Epithelial cell of proximal tubule (primary cell): ENCODE measurements at regions not wholly inside any gene's neighbourhood (a gene's known extent, or its start where the extent isn't known, plus 50 kb on each side); places are given as distances from the start of the nearest gene placed in this dataset.

Source experiments
- DNase-seq: peaks from one replicate; pipeline ENCODE4 v3.0.0-alpha.2; 2011; ENCODE audit warnings: low read depth
- H3K4me3 ChIP-seq: 2 replicates; pipeline ENCODE4 v1.5.1; 2011; ENCODE audit warnings: low read depth, mild to moderate bottlenecking, low read length
- TF ChIP-seq, protein P1 (sequence below): conservative IDR thresholded peaks from 2 replicates; pipeline ENCODE4 v1.5.1; 2012; ENCODE audit warnings: low read depth, mild to moderate bottlenecking, low read length

DNA sequence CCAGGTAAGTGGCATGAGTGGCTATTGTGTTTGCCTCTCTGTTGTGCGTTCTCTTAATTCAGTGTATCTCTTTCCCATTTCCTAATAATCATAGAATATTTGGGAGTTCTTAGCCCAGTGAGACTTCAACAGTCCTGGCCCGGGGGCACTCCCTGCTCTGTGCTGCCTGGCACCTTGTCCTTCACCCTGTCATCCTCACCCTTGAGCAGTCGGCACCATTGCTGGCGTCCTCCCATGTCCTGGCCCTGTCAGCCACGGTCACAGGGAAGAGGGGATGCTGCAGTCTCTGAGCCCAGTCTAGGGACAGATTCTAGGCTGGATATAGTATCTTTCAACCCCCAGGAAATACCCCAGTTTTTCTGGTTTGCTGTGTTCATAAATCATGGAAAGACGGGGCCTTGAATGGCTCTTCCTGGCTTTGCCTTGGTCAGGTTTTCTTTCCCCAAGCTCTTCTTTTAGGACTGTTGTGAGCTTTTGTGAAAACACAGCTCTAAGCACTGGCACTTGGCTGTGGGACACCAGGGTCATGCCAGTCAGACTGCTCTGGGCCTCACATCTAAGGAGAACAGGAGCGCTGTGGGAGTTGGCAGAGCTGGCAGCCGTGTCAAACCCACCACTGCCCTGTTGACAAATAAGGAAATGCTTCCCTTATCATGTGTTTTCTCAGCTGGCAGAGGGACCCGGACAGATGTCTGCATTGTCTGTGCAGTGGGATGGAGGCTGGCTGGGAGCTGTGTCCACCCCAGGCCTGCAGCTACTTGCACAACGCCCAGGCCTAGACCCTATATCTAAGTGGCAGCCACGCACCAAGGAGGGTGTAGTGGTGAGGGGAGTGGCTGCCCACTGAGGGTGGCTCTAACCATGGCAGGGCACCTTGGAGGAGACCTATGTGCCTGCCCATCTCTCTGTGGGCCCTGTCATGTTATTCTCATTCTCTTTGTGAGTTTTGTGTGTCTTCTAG, 378.6 kb downstream of the ICE1 start:
- no peak overlapping the region for H3K4me3 ChIP-seq
- no peak for DNase-seq
- TF ChIP-seq, protein P1, sequence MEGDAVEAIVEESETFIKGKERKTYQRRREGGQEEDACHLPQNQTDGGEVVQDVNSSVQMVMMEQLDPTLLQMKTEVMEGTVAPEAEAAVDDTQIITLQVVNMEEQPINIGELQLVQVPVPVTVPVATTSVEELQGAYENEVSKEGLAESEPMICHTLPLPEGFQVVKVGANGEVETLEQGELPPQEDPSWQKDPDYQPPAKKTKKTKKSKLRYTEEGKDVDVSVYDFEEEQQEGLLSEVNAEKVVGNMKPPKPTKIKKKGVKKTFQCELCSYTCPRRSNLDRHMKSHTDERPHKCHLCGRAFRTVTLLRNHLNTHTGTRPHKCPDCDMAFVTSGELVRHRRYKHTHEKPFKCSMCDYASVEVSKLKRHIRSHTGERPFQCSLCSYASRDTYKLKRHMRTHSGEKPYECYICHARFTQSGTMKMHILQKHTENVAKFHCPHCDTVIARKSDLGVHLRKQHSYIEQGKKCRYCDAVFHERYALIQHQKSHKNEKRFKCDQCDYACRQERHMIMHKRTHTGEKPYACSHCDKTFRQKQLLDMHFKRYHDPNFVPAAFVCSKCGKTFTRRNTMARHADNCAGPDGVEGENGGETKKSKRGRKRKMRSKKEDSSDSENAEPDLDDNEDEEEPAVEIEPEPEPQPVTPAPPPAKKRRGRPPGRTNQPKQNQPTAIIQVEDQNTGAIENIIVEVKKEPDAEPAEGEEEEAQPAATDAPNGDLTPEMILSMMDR = no peak

DNA sequence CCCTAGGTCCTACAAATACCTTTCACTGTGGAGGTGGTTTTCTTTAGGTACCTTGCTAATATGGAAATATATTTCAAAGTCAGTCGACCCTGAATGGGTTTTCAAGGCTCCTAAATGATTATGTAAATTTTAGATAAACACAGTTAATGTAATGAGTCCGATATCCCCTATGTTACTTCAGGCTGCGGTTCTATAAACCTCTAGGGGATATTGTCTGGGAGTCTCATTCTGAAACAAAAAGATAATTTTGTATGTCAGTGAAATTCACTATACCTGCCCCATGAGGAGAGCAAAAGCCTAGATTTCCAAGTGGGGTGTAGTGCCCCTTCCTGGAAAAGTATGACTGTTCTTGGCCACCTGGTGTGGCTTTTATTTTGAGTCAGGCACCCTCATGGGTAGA, 377.3 kb downstream of the ICE1 start:
- no peak overlapping the region for H3K4me3 ChIP-seq
- TF ChIP-seq, protein P1 = no peak

DNA sequence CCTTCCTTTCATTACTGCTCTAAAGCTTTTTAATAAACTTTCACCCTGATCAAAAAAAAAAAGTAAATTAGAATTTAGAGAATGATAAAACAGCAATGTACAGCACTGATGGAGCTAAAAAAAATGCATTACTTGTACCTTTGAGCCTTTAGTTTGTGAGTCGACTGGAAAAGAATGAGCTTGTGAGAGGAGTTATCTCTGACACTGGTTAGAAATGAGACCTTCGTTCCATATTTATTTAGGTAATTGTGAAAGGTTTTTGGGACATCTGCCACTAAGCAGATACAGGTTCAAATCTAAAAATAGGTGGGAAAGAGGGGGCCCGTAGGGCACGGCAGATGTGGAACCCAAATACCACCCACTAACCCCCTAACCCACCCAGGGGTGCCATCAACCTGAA, 376.8 kb downstream of the ICE1 start:
- no peak for DNase-seq
- H3K4me3 ChIP-seq = no peak overlapping the region
- TF ChIP-seq, protein P1 = no peak

More for the DNA sequence above, 377.3 kb downstream of the ICE1 start:
- no peak for DNase-seq

DNA sequence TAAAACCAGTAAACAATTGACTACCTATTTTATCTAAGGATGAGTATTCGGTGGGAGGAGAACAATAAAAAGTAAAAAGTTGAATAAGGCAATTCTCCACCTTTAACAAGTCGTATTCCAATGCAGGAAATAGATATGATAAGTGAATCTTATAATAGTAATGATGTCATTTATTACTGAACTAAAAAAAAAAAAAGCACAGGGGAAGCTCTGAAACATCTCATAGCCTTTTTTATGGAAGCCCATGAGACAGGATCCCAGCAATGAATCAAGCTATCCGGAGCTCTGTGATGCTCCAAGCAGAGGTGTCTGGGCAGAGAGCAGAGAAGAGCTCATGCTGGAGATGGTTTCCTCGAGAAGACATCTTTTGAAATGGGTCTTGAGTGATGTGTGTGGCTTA, 376.0 kb downstream of the ICE1 start:
- TF ChIP-seq, protein P1 = no peak
- H3K4me3 ChIP-seq = no peak overlapping the region
- no peak for DNase-seq

DNA sequence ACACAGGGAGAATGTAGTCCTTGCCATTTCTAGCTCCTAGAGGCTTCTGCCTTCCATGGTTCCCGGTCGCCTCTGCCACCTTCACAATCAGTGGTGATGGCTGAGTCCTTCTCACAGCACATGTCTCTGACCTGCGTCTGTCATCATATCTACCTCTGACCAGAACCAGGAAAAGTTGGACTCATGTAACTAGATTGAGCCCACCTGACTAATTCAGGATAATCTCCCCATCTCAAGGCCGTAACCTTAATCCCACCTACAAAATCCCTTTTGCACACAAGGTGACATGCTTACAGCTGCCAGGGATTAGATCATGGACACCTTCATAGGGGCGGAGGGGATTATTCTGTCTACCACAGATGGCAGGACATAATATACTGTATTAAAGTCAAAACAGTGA, 375.6 kb downstream of the ICE1 start:
- H3K4me3 ChIP-seq = no peak overlapping the region
- no peak for DNase-seq
- TF ChIP-seq, protein P1 = no peak

DNA sequence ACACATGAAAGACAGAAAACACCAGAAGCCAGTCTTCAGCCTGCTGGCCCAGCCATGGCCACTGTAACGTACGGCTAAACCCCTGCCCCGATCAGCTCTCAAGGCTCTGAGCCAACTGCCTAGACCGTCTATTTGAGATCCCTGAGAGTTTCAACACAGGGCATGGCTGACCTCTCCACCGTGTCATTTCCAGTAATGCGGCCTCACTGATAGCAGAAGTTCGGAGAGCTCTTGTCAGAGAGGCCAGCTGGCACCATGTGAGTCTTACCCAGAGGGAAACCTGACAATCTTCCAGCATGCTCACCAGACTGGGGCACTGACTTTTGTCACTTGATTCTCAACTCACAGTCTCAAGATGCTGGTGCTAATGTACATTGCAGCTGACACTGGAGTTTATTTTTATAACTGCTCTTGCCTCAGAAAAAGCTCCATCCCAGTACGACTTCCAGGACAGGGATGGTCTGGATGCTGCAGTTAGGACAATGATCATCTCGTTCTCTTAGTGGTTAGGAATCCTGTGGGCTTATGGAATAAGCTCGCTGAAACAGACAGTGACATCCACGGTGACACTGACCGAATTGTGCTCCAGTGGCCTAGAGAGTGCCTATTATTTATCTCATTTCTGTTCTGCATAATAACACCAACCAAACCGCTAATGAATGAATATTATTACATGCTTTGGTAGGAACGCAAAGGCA, 372.7 kb downstream of the ICE1 start:
- no peak overlapping the region for H3K4me3 ChIP-seq
- TF ChIP-seq, protein P1 = no peak
- no peak for DNase-seq
